Lower leg skin (tissue), 4 donors: ENCODE measurements at regions not wholly inside any gene's neighbourhood (a gene's known extent, or its start where the extent isn't known, plus 50 kb on each side); places are given as distances from the start of the nearest gene placed in this dataset.
A peak's percentile ranks its signal among the peaks of the same experiment; 100 is the strongest.

Experiments used
- DNase-seq, 2 donors: peaks; one replicate each; pipeline ENCODE4 v3.0.0-alpha.2; 2019; ENCODE audit warnings: low spot score in 2 of 2
- H3K4me3 ChIP-seq: fragments of 200-600 bp; sonication (generic); 2 replicates; pipeline ENCODE4 v1.5.1; 2017; ENCODE audit warnings: mild to moderate bottlenecking, low read depth; ENCODE audit not compliant: poor library complexity, severe bottlenecking
- CTCF ChIP-seq, 3 donors: fragments of 450-650 bp; IDR thresholded peaks; one replicate each; pipeline ENCODE4 v1.5.1; 2016; ENCODE audit warnings: antibody characterized with exemption in 3 of 3, mild to moderate bottlenecking in 3 of 3, moderate library complexity in 2 of 3
- POLR2A ChIP-seq, 2 donors: fragments of 450-650 bp; IDR thresholded peaks; one replicate each; pipeline ENCODE4 v1.6.1; 2016 to 2017; ENCODE audit warnings: antibody characterized with exemption in 2 of 2, mild to moderate bottlenecking in 1 of 2, moderate library complexity in 1 of 2
- WGBS, 2 donors: methylation state at CpG; one replicate each; pipeline ENCODE4 v1.1.5; 2018; 5-methylcytosine and 5-hydroxymethylcytosine counted together
- intact Hi-C: fragments of 100-400 bp; cut with DNase I; formaldehyde crosslinking; loops from one replicate; pipeline ENCODE4 v1.15.0; 2023; ENCODE audit warnings: low total_unique reads

- H3K4me3 ChIP-seq, result no peak overlapping the region
- intact Hi-C loops, result no loop called here
- 74 to 81% methylated on average over 19 to 23 of the region's 23 CpGs for WGBS, 2 donors
- peak in 1 of 2 donors; percentile 74 for DNase-seq
- TF ChIP-seq POLR2A (IDR thresholded peaks at IDR 0.05) (no peak), CTCF (IDR thresholded peaks at IDR 0.05) (no peak)
Observed at GRCh38 chr4:8762951-8763735, 108.5 kb downstream of the HMX1 start.

GRCh38 chr4:8762356-8762755 is 109.3 kb downstream of the HMX1 start:
- DNase-seq, result no peak
- H3K4me3 ChIP-seq, result no peak overlapping the region
- 59 to 72% methylated on average over 5 to 7 of the region's 7 CpGs for WGBS, 2 donors
- TF ChIP-seq CTCF (IDR thresholded peaks at IDR 0.05) (no peak), POLR2A (IDR thresholded peaks at IDR 0.05) (no peak)
- intact Hi-C loops, result no loop called here

GRCh38 chr4:8761824-8762205 is 109.8 kb downstream of the HMX1 start:
- no peak overlapping the region for H3K4me3 ChIP-seq
- DNase-seq, result no peak
- 41 to 52% methylated on average over 11 of the region's 11 CpGs for WGBS, 2 donors
- intact Hi-C loops, result no loop called here
- TF ChIP-seq POLR2A (IDR thresholded peaks at IDR 0.05), result no peak
- no peak for TF ChIP-seq CTCF (IDR thresholded peaks at IDR 0.05)

GRCh38 chr4:8761167-8761823 is 110.3 kb downstream of the HMX1 start:
- 42 to 44% methylated on average over 14 to 17 of the region's 17 CpGs for WGBS, 2 donors
- no peak for DNase-seq
- intact Hi-C loops, result no loop called here

GRCh38 chr4:8760561-8760960 is 111.1 kb downstream of the HMX1 start:
- no peak for DNase-seq
- WGBS, 2 donors, result 58 to 73% methylated on average over 11 of the region's 11 CpGs
- TF ChIP-seq POLR2A (IDR thresholded peaks at IDR 0.05) (no peak), CTCF (IDR thresholded peaks at IDR 0.05) (no peak)
- intact Hi-C loops, result no loop called here
- no peak overlapping the region for H3K4me3 ChIP-seq

More at GRCh38 chr4:8761167-8761823, 110.3 kb downstream of the HMX1 start:
- TF ChIP-seq CTCF (IDR thresholded peaks at IDR 0.05) (no peak), POLR2A (IDR thresholded peaks at IDR 0.05) (no peak)
- H3K4me3 ChIP-seq, result no peak overlapping the region
